ENCODE measurements at regions not wholly inside any gene's neighbourhood (a gene's known extent, or its start where the extent isn't known, plus 50 kb on each side); places are given as distances from the start of the nearest gene placed in this dataset.

DNA sequence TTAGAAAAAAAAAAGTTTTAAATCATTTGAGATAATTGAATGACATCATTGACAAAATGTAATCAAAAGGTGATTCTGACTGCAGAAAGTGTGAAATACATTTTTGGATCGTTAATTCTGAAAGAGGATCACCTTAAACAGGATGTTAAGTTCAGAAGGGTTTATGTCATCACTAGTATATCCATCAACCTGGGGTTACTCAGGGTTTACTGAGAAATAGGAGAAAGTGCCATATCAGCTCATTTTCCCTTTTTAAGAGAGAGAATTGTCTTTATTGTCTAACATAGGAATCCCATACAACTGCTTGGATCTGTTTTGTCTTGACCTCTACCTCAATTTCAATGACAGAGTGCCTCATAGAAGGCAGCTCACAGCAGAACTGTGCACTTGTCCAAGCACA lies 466.1 kb upstream of the LINC00305 start:
- no peaks in the 10 kb centered on the region for H4K20me1 ChIP-seq (ENCODE audit: insufficient read depth, low read length)
- no TSS peak for BruUV-seq (replicated peaks)
- H3K9me2 ChIP-seq (ENCODE audit: insufficient read depth, low read length), result no peaks in the 10 kb centered on the region
- no peaks in the 10 kb centered on the region for H3K4me1 ChIP-seq (ENCODE audit: insufficient read depth, low read length, poor library complexity, severe bottlenecking)
- no peak overlapping the region for H2AFZ ChIP-seq (ENCODE audit: low read length)
- H3K4me3 ChIP-seq (ENCODE audit: low read depth, low read length, poor library complexity, severe bottlenecking), result no peak overlapping the region
- no peaks in the 10 kb centered on the region for H3K79me2 ChIP-seq (ENCODE audit: insufficient read depth, low read depth, low read length)
- ChIA-PET POLR2A (interaction anchor here (1.0 kb wide), 1 partner anchor 16 kb away, joined by 3 read pairs; no protein-coding TSS in a partner anchor), CTCF (ENCODE audit: unreplicated experiment) (no interaction called here)
- no peak for TF ChIP-seq EZH2phosphoT487 (IDR thresholded peaks at IDR 0.05; ENCODE audit: borderline replicate concordance, low read depth, low read length)
- TF ChIP-seq, protein P1, sequence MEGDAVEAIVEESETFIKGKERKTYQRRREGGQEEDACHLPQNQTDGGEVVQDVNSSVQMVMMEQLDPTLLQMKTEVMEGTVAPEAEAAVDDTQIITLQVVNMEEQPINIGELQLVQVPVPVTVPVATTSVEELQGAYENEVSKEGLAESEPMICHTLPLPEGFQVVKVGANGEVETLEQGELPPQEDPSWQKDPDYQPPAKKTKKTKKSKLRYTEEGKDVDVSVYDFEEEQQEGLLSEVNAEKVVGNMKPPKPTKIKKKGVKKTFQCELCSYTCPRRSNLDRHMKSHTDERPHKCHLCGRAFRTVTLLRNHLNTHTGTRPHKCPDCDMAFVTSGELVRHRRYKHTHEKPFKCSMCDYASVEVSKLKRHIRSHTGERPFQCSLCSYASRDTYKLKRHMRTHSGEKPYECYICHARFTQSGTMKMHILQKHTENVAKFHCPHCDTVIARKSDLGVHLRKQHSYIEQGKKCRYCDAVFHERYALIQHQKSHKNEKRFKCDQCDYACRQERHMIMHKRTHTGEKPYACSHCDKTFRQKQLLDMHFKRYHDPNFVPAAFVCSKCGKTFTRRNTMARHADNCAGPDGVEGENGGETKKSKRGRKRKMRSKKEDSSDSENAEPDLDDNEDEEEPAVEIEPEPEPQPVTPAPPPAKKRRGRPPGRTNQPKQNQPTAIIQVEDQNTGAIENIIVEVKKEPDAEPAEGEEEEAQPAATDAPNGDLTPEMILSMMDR (conservative IDR thresholded peaks at IDR 0.05; ENCODE audit: low read length), result no peak
- no peaks in the 10 kb centered on the region for H3K9me3 ChIP-seq (ENCODE audit: low read length)
- H3K27ac ChIP-seq (ENCODE audit: low read depth, low read length, poor library complexity, severe bottlenecking), result no peak overlapping the region
- H3K36me3 ChIP-seq (ENCODE audit: insufficient read depth, low read length), result no peaks in the 10 kb centered on the region
- DNase-seq (ENCODE audit: low spot score), result no peak
- intact Hi-C loops (cut with micrococcal nuclease; ENCODE audit: unreplicated experiment), result no loop called here
- H3K4me2 ChIP-seq (ENCODE audit: low read length), result no peak overlapping the region

DNA sequence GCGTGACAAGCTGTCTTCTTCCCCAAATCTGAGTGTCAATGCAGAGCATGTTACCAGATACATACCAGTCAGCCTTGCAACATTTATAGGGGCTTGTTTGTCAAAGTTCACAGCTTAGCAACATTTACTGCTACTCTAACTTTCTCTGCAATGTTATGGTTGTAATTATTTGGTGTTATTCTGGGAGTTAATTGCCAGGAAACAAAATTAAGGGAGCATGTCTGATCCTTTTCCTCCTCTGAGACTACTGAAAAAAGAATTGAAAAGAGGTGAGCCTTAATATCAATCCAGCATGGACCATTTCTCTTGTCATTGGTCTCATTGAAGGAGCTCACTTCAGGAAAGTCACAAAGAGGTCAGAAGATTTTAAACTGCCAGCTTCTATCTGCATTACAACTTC lies 465.6 kb upstream of the LINC00305 start:
- intact Hi-C loops (cut with micrococcal nuclease; ENCODE audit: unreplicated experiment), result no loop called here
- BruUV-seq (replicated peaks), result no TSS peak
- Histone ChIP-seq H3K4me3 (ENCODE audit: low read depth, low read length, poor library complexity, severe bottlenecking) (no peak overlapping the region), H3K27ac (ENCODE audit: low read depth, low read length, poor library complexity, severe bottlenecking) (no peak overlapping the region), H3K4me2 (ENCODE audit: low read length) (no peak overlapping the region), H3K4me1 (ENCODE audit: insufficient read depth, low read length, poor library complexity, severe bottlenecking) (no peaks in the 10 kb centered on the region), H3K9me3 (ENCODE audit: low read length) (no peaks in the 10 kb centered on the region), H3K36me3 (ENCODE audit: insufficient read depth, low read length) (no peaks in the 10 kb centered on the region), H4K20me1 (ENCODE audit: insufficient read depth, low read length) (no peaks in the 10 kb centered on the region), H2AFZ (ENCODE audit: low read length) (no peak overlapping the region), H3K79me2 (ENCODE audit: insufficient read depth, low read depth, low read length) (no peaks in the 10 kb centered on the region), H3K9me2 (ENCODE audit: insufficient read depth, low read length) (no peaks in the 10 kb centered on the region)
- no peak for TF ChIP-seq EZH2phosphoT487 (IDR thresholded peaks at IDR 0.05; ENCODE audit: borderline replicate concordance, low read depth, low read length)
- TF ChIP-seq, protein P1 (conservative IDR thresholded peaks at IDR 0.05; ENCODE audit: low read length), result no peak
- no peak for DNase-seq (ENCODE audit: low spot score)
- CTCF ChIA-PET (ENCODE audit: unreplicated experiment), result no interaction called here
- POLR2A ChIA-PET, result interaction anchor here (1.0 kb wide), 1 partner anchor 16 kb away, joined by 3 read pairs; no protein-coding TSS in a partner anchor

DNA sequence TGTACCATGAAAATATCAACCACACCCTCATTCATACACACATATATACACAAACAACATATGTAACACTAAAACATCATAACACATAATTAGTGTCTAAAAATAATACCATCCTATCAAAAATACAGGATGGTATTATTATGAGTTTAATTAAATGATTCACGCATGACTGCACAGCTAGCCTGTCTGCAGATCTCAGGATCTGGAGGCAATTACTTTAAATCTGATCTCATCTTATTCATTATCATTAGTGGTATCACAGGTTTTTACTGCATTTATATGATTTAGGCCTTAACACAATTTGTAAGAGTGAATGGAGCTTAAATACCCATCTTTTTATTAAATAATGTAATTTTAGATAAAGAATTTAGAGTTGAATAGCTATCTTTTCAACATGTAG lies 443.4 kb upstream of the LINC00305 start:
- Histone ChIP-seq H4K20me1 (ENCODE audit: insufficient read depth, low read length) (no peaks in the 10 kb centered on the region), H3K27ac (ENCODE audit: low read depth, low read length, poor library complexity, severe bottlenecking) (no peak overlapping the region), H3K9me2 (ENCODE audit: insufficient read depth, low read length) (no peaks in the 10 kb centered on the region), H3K4me3 (ENCODE audit: low read depth, low read length, poor library complexity, severe bottlenecking) (no peak overlapping the region), H3K79me2 (ENCODE audit: insufficient read depth, low read depth, low read length) (no peaks in the 10 kb centered on the region), H3K4me1 (ENCODE audit: insufficient read depth, low read length, poor library complexity, severe bottlenecking) (peaks cover 6% of the 10 kb centered on the region), H3K36me3 (ENCODE audit: insufficient read depth, low read length) (no peaks in the 10 kb centered on the region), H2AFZ (ENCODE audit: low read length) (no peak overlapping the region), H3K9me3 (ENCODE audit: low read length) (no peaks in the 10 kb centered on the region), H3K4me2 (ENCODE audit: low read length) (no peak overlapping the region)
- no peak for TF ChIP-seq EZH2phosphoT487 (IDR thresholded peaks at IDR 0.05; ENCODE audit: borderline replicate concordance, low read depth, low read length)
- TF ChIP-seq, protein P1 (conservative IDR thresholded peaks at IDR 0.05; ENCODE audit: low read length), result no peak
- ChIA-PET POLR2A (no interaction called here), CTCF (ENCODE audit: unreplicated experiment) (no interaction called here)
- intact Hi-C loops (cut with micrococcal nuclease; ENCODE audit: unreplicated experiment), result no loop called here
- DNase-seq (ENCODE audit: low spot score), result no peak
- no TSS peak for BruUV-seq (replicated peaks)
